ENCODE measurements at regions not wholly inside any gene's neighbourhood (a gene's known extent, or its start where the extent isn't known, plus 50 kb on each side); places are given as distances from the start of the nearest gene placed in this dataset.

DNA sequence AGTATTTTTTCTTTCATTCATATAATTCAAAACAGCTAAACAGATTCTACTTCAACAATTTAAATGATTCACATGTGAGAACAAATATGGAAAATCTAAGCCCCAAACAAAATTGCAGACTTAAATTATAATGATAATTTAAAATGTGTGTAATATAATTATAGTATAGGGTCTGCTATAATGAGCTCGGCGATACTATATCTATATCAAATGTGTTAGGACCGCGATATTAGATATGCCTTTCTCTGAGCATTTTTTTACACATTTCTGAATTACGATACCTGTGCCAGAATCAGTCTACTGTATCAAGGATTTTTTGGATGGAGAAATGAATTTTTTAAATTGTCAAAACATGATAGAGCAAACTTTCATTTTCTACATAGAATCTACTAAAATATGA, 808.8 kb upstream of the POU3F3 start:
- no TSS peak for BruUV-seq (replicated peaks)
- no peak for ATAC-seq

GRCh38 chr2:104046466-104046865, 807.4 kb upstream of the POU3F3 start:
- in situ Hi-C loops (cut with HindIII; ENCODE audit: extremely low pct_ligation_motif_present, low pct_unique_long_range_greater_than_20kb): no loop called here
- WGBS (ENCODE audit: low lambda C conversion rate): 2% methylated on average over 2 of the region's 2 CpGs
- TF ChIP-seq THAP7 (CRISPR knock-in tag; IDR thresholded peaks at IDR 0.05): no peak
- TF ChIP-seq, protein P1, sequence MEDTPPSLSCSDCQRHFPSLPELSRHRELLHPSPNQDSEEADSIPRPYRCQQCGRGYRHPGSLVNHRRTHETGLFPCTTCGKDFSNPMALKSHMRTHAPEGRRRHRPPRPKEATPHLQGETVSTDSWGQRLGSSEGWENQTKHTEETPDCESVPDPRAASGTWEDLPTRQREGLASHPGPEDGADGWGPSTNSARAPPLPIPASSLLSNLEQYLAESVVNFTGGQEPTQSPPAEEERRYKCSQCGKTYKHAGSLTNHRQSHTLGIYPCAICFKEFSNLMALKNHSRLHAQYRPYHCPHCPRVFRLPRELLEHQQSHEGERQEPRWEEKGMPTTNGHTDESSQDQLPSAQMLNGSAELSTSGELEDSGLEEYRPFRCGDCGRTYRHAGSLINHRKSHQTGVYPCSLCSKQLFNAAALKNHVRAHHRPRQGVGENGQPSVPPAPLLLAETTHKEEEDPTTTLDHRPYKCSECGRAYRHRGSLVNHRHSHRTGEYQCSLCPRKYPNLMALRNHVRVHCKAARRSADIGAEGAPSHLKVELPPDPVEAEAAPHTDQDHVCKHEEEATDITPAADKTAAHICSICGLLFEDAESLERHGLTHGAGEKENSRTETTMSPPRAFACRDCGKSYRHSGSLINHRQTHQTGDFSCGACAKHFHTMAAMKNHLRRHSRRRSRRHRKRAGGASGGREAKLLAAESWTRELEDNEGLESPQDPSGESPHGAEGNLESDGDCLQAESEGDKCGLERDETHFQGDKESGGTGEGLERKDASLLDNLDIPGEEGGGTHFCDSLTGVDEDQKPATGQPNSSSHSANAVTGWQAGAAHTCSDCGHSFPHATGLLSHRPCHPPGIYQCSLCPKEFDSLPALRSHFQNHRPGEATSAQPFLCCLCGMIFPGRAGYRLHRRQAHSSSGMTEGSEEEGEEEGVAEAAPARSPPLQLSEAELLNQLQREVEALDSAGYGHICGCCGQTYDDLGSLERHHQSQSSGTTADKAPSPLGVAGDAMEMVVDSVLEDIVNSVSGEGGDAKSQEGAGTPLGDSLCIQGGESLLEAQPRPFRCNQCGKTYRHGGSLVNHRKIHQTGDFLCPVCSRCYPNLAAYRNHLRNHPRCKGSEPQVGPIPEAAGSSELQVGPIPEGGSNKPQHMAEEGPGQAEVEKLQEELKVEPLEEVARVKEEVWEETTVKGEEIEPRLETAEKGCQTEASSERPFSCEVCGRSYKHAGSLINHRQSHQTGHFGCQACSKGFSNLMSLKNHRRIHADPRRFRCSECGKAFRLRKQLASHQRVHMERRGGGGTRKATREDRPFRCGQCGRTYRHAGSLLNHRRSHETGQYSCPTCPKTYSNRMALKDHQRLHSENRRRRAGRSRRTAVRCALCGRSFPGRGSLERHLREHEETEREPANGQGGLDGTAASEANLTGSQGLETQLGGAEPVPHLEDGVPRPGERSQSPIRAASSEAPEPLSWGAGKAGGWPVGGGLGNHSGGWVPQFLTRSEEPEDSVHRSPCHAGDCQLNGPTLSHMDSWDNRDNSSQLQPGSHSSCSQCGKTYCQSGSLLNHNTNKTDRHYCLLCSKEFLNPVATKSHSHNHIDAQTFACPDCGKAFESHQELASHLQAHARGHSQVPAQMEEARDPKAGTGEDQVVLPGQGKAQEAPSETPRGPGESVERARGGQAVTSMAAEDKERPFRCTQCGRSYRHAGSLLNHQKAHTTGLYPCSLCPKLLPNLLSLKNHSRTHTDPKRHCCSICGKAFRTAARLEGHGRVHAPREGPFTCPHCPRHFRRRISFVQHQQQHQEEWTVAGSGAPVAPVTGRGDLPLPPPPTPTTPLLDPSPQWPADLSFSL (CRISPR knock-in tag; IDR thresholded peaks at IDR 0.05): no peak
- no peak for TF ChIP-seq ZNF557 (CRISPR knock-in tag; IDR thresholded peaks at IDR 0.05)
- no peak for TF ChIP-seq PHB2 (IDR thresholded peaks at IDR 0.05; ENCODE audit: partially characterized antibody)

More for the DNA sequence above, 808.8 kb upstream of the POU3F3 start:
- Histone ChIP-seq H3K79me2 (ENCODE audit: insufficient read depth, low read length) (no peaks in the 10 kb centered on the region), H2AFZ (ENCODE audit: low read length) (no peak overlapping the region), H3K4me2 (ENCODE audit: low read depth, low read length) (no peak overlapping the region), H3K27ac (ENCODE audit: extremely low read length, insufficient read depth, low read length) (no peak overlapping the region), H3K4me1 (ENCODE audit: insufficient read depth, low read length) (no peaks in the 10 kb centered on the region), H3K27me3 (ENCODE audit: control insufficient read depth in 1 of 2, insufficient read depth in 2 of 2, low read length in 2 of 2) (no peaks in the 10 kb centered on the region), H4K20me1 (ENCODE audit: insufficient read depth, low read length) (no peaks in the 10 kb centered on the region), H3K9me3 (ENCODE audit: low read length) (no peaks in the 10 kb centered on the region), H3K36me3 (replicated peaks in 1 of 2; ENCODE audit: control insufficient read depth in 1 of 2, insufficient read depth in 2 of 2, low read length in 2 of 2) (no peaks in the 10 kb centered on the region), H3K4me3 (replicated peaks in 1 of 3; ENCODE audit: insufficient read depth in 1 of 3, low read depth in 2 of 3, low read length in 3 of 3) (no peak overlapping the region), H3K9ac (ENCODE audit: insufficient read depth, low read depth, low read length) (no peak overlapping the region)
- FAIRE-seq: no peak
- no peak for DNase-seq (ENCODE audit: low spot score)
- 65% methylated on average over 5 of the region's 5 CpGs for WGBS (ENCODE audit: low lambda C conversion rate)
- intact Hi-C loops (cut with micrococcal nuclease; ENCODE audit: unreplicated experiment): no loop called here
- in situ Hi-C loops (cut with HindIII; ENCODE audit: extremely low pct_ligation_motif_present, low pct_unique_long_range_greater_than_20kb): no loop called here
- CTCF ChIA-PET (ENCODE audit: low intra/inter-chr PET ratio, low total read pairs): no interaction called here
- TF ChIP-seq CBX5 (CRISPR knock-in tag; IDR thresholded peaks at IDR 0.05; ENCODE audit: borderline replicate concordance) (no peak), ZNF556 (CRISPR knock-in tag; IDR thresholded peaks at IDR 0.05; ENCODE audit: borderline replicate concordance) (no peak)
- TF ChIP-seq, protein P2, sequence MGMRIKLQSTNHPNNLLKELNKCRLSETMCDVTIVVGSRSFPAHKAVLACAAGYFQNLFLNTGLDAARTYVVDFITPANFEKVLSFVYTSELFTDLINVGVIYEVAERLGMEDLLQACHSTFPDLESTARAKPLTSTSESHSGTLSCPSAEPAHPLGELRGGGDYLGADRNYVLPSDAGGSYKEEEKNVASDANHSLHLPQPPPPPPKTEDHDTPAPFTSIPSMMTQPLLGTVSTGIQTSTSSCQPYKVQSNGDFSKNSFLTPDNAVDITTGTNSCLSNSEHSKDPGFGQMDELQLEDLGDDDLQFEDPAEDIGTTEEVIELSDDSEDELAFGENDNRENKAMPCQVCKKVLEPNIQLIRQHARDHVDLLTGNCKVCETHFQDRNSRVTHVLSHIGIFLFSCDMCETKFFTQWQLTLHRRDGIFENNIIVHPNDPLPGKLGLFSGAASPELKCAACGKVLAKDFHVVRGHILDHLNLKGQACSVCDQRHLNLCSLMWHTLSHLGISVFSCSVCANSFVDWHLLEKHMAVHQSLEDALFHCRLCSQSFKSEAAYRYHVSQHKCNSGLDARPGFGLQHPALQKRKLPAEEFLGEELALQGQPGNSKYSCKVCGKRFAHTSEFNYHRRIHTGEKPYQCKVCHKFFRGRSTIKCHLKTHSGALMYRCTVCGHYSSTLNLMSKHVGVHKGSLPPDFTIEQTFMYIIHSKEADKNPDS (CRISPR knock-in tag; IDR thresholded peaks at IDR 0.05): no peak
- POLR2A ChIA-PET: no interaction called here

More at GRCh38 chr2:104046466-104046865, 807.4 kb upstream of the POU3F3 start:
- DNase-seq (ENCODE audit: low spot score): no peak
- Histone ChIP-seq H3K4me2 (ENCODE audit: low read depth, low read length) (no peak overlapping the region), H3K27me3 (ENCODE audit: control insufficient read depth in 1 of 2, insufficient read depth in 2 of 2, low read length in 2 of 2) (no peaks in the 10 kb centered on the region), H3K27ac (ENCODE audit: extremely low read length, insufficient read depth, low read length) (no peak overlapping the region), H2AFZ (ENCODE audit: low read length) (no peak overlapping the region), H3K9me3 (ENCODE audit: low read length) (no peaks in the 10 kb centered on the region), H3K9ac (ENCODE audit: insufficient read depth, low read depth, low read length) (no peak overlapping the region), H3K79me2 (ENCODE audit: insufficient read depth, low read length) (no peaks in the 10 kb centered on the region), H3K4me3 (replicated peaks in 1 of 3; ENCODE audit: insufficient read depth in 1 of 3, low read depth in 2 of 3, low read length in 3 of 3) (no peak overlapping the region), H4K20me1 (ENCODE audit: insufficient read depth, low read length) (no peaks in the 10 kb centered on the region), H3K36me3 (replicated peaks in 1 of 2; ENCODE audit: control insufficient read depth in 1 of 2, insufficient read depth in 2 of 2, low read length in 2 of 2) (no peaks in the 10 kb centered on the region), H3K4me1 (ENCODE audit: insufficient read depth, low read length) (no peaks in the 10 kb centered on the region)
- BruUV-seq (replicated peaks): no TSS peak
- ATAC-seq: no peak
- POLR2A ChIA-PET: no interaction called here
- no peak for FAIRE-seq
- intact Hi-C loops (cut with micrococcal nuclease; ENCODE audit: unreplicated experiment): no loop called here
- CTCF ChIA-PET (ENCODE audit: low intra/inter-chr PET ratio, low total read pairs): no interaction called here

Measured in HepG2 (cell line).